ENCODE measurements at regions not wholly inside any gene's neighbourhood (a gene's known extent, or its start where the extent isn't known, plus 50 kb on each side); places are given as distances from the start of the nearest gene placed in this dataset.

DNA sequence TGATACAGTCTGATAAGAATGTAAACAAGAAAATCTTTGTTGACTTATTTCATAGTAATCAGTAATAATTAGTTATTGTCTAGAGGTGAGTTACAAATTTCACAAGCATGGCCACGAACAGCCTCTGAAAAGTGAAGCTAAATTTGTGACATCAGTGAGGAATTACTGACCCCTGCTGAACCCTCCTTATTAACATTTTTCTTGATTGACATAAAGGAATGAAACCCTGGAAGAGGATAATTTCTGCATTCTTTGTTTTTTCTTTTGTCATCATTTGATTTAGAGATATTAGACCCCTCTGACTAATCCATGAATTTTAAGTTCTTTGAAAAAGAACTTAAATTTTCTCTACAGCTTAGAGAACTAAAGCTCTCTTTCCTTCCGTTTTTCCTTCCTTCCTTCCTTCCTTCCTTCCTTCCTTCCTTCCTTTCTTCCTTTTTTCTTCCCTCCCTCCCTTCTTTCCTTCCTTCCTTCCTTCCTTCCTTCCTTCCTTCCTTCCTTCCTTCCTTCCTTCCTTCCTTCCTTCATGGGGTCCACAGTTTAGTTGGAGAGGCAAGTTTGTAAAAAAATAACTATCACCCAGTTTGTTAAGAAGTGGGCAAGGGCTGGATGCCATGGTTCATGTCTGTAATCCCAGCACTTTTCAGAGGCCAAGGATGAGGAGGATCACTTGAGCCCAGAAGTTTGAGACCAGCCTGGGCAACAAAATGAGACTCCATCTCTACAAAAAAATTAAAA, 387.0 kb downstream of the MTX2 start:
- intact Hi-C loops (cut with DNase I; ENCODE audit: low total_unique reads): no loop called here

DNA sequence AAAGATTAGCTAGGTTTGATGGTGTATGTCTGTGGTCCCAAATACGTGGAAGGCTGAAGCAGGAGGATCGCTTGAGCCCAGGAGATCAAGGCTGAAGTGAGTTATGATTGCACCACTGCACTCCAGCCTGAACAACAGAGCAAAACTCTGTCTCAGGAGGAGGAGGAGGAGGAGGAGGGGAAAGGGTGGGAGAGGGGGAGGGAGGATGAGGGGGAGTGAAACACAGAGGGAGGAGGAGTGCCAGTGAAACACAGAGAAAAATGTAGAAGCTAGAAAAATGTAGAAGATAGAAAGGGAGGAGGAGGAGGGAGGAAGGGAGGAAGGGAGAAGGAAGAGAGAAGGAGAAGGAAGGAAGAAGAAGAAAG, 387.5 kb downstream of the MTX2 start:
- peaks cover 5% of the 10 kb centered on the region for H3K4me1 ChIP-seq
- 66 to 85% methylated on average over 2 of the region's 2 CpGs for WGBS, 2 donors
- no peaks in the 10 kb centered on the region for H3K9me3 ChIP-seq
- intact Hi-C loops (cut with DNase I; ENCODE audit: low total_unique reads): no loop called here
- no peaks in the 10 kb centered on the region for H3K36me3 ChIP-seq (ENCODE audit: low read depth, missing control alignments)
- no peak overlapping the region for H3K4me3 ChIP-seq
- TF ChIP-seq POLR2A (IDR thresholded peaks at IDR 0.05): no peak
- TF ChIP-seq, protein P1, sequence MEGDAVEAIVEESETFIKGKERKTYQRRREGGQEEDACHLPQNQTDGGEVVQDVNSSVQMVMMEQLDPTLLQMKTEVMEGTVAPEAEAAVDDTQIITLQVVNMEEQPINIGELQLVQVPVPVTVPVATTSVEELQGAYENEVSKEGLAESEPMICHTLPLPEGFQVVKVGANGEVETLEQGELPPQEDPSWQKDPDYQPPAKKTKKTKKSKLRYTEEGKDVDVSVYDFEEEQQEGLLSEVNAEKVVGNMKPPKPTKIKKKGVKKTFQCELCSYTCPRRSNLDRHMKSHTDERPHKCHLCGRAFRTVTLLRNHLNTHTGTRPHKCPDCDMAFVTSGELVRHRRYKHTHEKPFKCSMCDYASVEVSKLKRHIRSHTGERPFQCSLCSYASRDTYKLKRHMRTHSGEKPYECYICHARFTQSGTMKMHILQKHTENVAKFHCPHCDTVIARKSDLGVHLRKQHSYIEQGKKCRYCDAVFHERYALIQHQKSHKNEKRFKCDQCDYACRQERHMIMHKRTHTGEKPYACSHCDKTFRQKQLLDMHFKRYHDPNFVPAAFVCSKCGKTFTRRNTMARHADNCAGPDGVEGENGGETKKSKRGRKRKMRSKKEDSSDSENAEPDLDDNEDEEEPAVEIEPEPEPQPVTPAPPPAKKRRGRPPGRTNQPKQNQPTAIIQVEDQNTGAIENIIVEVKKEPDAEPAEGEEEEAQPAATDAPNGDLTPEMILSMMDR (IDR thresholded peaks at IDR 0.05): no peak
- no peak overlapping the region for H3K27ac ChIP-seq
- no peaks in the 10 kb centered on the region for H3K27me3 ChIP-seq
- DNase-seq: no peak

More for the DNA sequence above, 387.0 kb downstream of the MTX2 start:
- Histone ChIP-seq H3K4me1 (peaks cover 5% of the 10 kb centered on the region), H3K27ac (no peak overlapping the region), H3K36me3 (ENCODE audit: low read depth, missing control alignments) (no peaks in the 10 kb centered on the region), H3K27me3 (no peaks in the 10 kb centered on the region), H3K9me3 (no peaks in the 10 kb centered on the region), H3K4me3 (no peak overlapping the region)
- WGBS, 2 donors: 72 to 83% methylated on average over 2 of the region's 2 CpGs
- no peak for DNase-seq
- TF ChIP-seq, protein P1 (IDR thresholded peaks at IDR 0.05): no peak
- TF ChIP-seq POLR2A (IDR thresholded peaks at IDR 0.05): no peak

DNA sequence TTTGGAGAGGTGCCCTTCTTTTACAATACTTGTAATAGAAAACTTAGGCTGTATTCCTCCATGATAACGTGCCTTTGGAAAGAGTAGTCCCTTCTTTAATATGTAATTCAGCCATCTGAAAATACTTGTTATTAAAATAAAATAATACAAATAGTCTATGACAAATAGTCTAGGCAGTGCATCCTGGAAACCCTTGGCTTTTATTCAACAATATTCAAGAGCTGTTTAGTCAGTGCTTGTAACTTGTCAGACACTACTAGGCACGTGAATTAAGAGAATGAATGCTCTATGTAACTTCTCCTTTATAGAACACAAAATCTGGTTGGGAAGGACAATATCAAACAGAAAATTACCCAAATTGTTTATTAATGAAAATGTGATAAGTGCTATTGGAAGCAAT, 388.2 kb downstream of the MTX2 start:
- no peaks in the 10 kb centered on the region for H3K36me3 ChIP-seq (ENCODE audit: low read depth, missing control alignments)
- no peak overlapping the region for H3K27ac ChIP-seq
- DNase-seq: no peak
- peaks cover 5% of the 10 kb centered on the region for H3K4me1 ChIP-seq
- no peak overlapping the region for H3K4me3 ChIP-seq
- intact Hi-C loops (cut with DNase I; ENCODE audit: low total_unique reads): no loop called here
- H3K27me3 ChIP-seq: no peaks in the 10 kb centered on the region
- H3K9me3 ChIP-seq: no peaks in the 10 kb centered on the region
- 74 to 81% methylated on average over 2 of the region's 2 CpGs for WGBS, 2 donors
- TF ChIP-seq POLR2A (IDR thresholded peaks at IDR 0.05): no peak

DNA sequence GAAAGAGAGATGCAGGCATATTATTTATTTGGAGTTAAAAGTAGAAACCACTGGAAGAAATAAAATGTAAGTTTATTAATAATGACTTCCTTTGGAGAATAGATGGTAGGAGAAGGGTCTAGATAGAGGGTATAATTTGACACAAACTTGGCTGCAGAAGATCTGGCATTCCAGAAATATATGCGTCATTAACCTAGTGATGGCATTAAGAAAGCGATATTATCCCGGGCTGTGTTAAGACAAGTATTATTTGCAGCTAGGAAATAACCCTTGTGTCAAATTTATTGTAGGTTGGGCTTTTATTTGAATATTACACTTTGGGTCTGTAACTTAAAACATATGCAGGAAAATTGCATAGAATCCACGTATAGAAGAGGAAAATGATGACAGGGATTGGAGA, 389.5 kb downstream of the MTX2 start:
- intact Hi-C loops (cut with DNase I; ENCODE audit: low total_unique reads): no loop called here

DNA sequence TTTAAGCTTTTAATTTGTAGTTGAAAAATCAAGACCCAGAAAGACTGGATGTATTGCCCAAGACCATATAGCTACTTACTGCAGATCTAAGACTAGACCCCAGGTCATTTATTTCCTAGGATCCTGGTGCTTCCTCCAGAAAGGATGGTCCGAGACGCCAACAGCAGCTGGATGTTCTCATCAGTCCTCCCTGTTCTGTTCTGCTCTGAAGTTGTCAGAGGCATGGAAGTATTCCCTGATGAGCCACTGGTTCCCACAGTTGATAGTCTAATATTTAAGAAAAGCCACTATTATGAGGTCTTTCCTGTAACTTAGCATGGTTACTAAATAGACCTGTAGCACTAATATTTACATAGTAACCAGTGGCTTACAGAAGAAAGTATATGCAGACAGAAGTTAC, 393.5 kb downstream of the MTX2 start:
- intact Hi-C loops (cut with DNase I; ENCODE audit: low total_unique reads): no loop called here
- Histone ChIP-seq H3K36me3 (ENCODE audit: low read depth, missing control alignments) (no peaks in the 10 kb centered on the region), H3K27ac (no peak overlapping the region), H3K4me1 (no peaks in the 10 kb centered on the region), H3K27me3 (no peaks in the 10 kb centered on the region), H3K9me3 (no peaks in the 10 kb centered on the region), H3K4me3 (no peak overlapping the region)
- WGBS, 2 donors: 55 to 80% methylated on average over 2 of the region's 2 CpGs
- no peak for TF ChIP-seq POLR2A (IDR thresholded peaks at IDR 0.05)
- TF ChIP-seq, protein P1 (IDR thresholded peaks at IDR 0.05): no peak
- no peak for DNase-seq

More for the DNA sequence above, 389.5 kb downstream of the MTX2 start:
- H3K27me3 ChIP-seq: no peaks in the 10 kb centered on the region
- TF ChIP-seq, protein P1 (IDR thresholded peaks at IDR 0.05): no peak
- no peak for TF ChIP-seq POLR2A (IDR thresholded peaks at IDR 0.05)
- H3K9me3 ChIP-seq: no peaks in the 10 kb centered on the region
- DNase-seq: no peak
- no peaks in the 10 kb centered on the region for H3K36me3 ChIP-seq (ENCODE audit: low read depth, missing control alignments)
- H3K27ac ChIP-seq: no peak overlapping the region
- 90 to 91% methylated on average over 4 of the region's 4 CpGs for WGBS, 2 donors
- peaks cover 4% of the 10 kb centered on the region for H3K4me1 ChIP-seq
- H3K4me3 ChIP-seq: no peak overlapping the region
